ENCODE measurements at regions not wholly inside any gene's neighbourhood (a gene's known extent, or its start where the extent isn't known, plus 50 kb on each side); places are given as distances from the start of the nearest gene placed in this dataset.

DNA sequence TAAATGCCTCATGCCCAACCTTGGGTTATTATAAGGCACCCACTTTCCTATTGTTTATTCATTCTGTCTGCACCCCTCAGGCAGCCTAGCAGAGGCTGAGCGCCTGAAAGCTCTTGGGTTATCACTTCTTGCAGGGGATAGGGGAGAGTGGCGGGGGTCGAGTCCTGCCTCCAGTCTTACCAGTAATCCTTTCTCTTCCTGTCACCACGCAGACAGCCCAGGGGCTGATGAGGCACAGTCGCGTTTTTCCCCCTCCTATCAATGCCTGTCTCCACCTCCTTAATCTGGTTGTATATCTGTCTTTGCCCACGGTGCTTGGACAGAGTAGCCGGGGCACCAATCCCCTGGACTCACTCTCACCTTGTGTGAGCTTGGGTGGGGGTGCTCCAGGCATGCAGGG is 733.1 kb downstream of the MATN1 start:
- no peaks in the 10 kb centered on the region for H3K27me3 ChIP-seq (ENCODE audit: control insufficient read depth, extremely low read depth, insufficient read depth, low read length)
- no peaks in the 10 kb centered on the region for H3K4me1 ChIP-seq (ENCODE audit: control insufficient read depth, extremely low read depth, insufficient read depth, low read length)
- H3K79me2 ChIP-seq (ENCODE audit: control insufficient read depth, insufficient read depth, low read length) = no peaks in the 10 kb centered on the region
- no peak overlapping the region for H3K4me2 ChIP-seq (ENCODE audit: control insufficient read depth, extremely low read depth, insufficient read depth, low read depth, low read length)
- H3K27ac ChIP-seq (ENCODE audit: control insufficient read depth, insufficient read depth, low read length) = no peak overlapping the region
- no peaks in the 10 kb centered on the region for H4K20me1 ChIP-seq (ENCODE audit: control insufficient read depth, extremely low read depth, insufficient read depth, low read length)
- H3K9me1 ChIP-seq (ENCODE audit: control insufficient read depth, extremely low read depth, insufficient read depth, low read length) = no peaks in the 10 kb centered on the region
- H3K36me3 ChIP-seq (ENCODE audit: control insufficient read depth in 2 of 2, extremely low read depth in 1 of 2, insufficient read depth in 2 of 2, low read length in 2 of 2) = no peaks in the 10 kb centered on the region
- no peak overlapping the region for H2AFZ ChIP-seq (ENCODE audit: control insufficient read depth, low read length)
- TF ChIP-seq, protein P1, sequence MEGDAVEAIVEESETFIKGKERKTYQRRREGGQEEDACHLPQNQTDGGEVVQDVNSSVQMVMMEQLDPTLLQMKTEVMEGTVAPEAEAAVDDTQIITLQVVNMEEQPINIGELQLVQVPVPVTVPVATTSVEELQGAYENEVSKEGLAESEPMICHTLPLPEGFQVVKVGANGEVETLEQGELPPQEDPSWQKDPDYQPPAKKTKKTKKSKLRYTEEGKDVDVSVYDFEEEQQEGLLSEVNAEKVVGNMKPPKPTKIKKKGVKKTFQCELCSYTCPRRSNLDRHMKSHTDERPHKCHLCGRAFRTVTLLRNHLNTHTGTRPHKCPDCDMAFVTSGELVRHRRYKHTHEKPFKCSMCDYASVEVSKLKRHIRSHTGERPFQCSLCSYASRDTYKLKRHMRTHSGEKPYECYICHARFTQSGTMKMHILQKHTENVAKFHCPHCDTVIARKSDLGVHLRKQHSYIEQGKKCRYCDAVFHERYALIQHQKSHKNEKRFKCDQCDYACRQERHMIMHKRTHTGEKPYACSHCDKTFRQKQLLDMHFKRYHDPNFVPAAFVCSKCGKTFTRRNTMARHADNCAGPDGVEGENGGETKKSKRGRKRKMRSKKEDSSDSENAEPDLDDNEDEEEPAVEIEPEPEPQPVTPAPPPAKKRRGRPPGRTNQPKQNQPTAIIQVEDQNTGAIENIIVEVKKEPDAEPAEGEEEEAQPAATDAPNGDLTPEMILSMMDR (optimal IDR thresholded peaks at IDR 0.05 in 1 of 3, IDR thresholded peaks at IDR 0.05 in 1 of 3, conservative IDR thresholded peaks at IDR 0.05 in 1 of 3; ENCODE audit: extremely low read depth in 1 of 3, insufficient read depth in 2 of 3, low read length in 3 of 3) = no peak
- DNase-seq (ENCODE audit: low read depth, low spot score) (no peak), FAIRE-seq (no peak)
- H3K9me3 ChIP-seq (ENCODE audit: control insufficient read depth, low read depth, low read length) = no peaks in the 10 kb centered on the region
- dilution Hi-C loops (cut with MboI; ENCODE audit: extremely low pct_ligation_motif_present, low sequenced_read_pairs) = no loop called here
- no peak overlapping the region for H3K4me3 ChIP-seq (ENCODE audit: control insufficient read depth in 2 of 3, extremely low read depth in 1 of 3, insufficient read depth in 2 of 3, low read depth in 1 of 3, low read length in 3 of 3)
- H3K9ac ChIP-seq (ENCODE audit: control insufficient read depth, extremely low read depth, insufficient read depth, low read length) = no peak overlapping the region

DNA sequence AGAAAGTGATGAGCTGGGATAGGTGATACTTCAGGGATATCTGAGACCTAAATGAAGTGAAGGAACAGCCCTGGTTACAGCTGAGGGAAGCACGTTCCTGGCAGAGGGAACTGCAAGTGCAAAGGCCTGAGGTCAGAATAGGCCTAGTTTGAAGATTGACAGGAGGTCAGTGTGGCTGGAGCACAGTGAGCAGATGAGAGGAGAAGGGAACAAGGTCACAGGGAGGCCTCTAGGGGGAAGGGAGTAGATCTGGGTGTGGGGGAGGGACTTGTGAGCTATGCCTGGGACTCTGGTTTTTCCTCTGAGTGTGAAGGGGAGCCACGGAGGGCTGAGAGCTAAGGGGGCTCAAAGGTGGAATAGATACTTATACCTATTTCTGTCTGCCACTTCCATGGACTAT is 736.4 kb downstream of the MATN1 start:
- no peak overlapping the region for H3K4me2 ChIP-seq (ENCODE audit: control insufficient read depth, extremely low read depth, insufficient read depth, low read depth, low read length)
- no peak overlapping the region for H3K9ac ChIP-seq (ENCODE audit: control insufficient read depth, extremely low read depth, insufficient read depth, low read length)
- H3K36me3 ChIP-seq (ENCODE audit: control insufficient read depth in 2 of 2, extremely low read depth in 1 of 2, insufficient read depth in 2 of 2, low read length in 2 of 2) = no peaks in the 10 kb centered on the region
- no peak overlapping the region for H3K4me3 ChIP-seq (ENCODE audit: control insufficient read depth in 2 of 3, extremely low read depth in 1 of 3, insufficient read depth in 2 of 3, low read depth in 1 of 3, low read length in 3 of 3)
- DNase-seq (ENCODE audit: low read depth, low spot score) = no peak
- H3K4me1 ChIP-seq (ENCODE audit: control insufficient read depth, extremely low read depth, insufficient read depth, low read length) = no peaks in the 10 kb centered on the region
- no peak overlapping the region for H2AFZ ChIP-seq (ENCODE audit: control insufficient read depth, low read length)
- H3K9me3 ChIP-seq (ENCODE audit: control insufficient read depth, low read depth, low read length) = no peaks in the 10 kb centered on the region
- FAIRE-seq = no peak
- no peaks in the 10 kb centered on the region for H3K9me1 ChIP-seq (ENCODE audit: control insufficient read depth, extremely low read depth, insufficient read depth, low read length)
- TF ChIP-seq, protein P1 (optimal IDR thresholded peaks at IDR 0.05 in 1 of 3, IDR thresholded peaks at IDR 0.05 in 1 of 3, conservative IDR thresholded peaks at IDR 0.05 in 1 of 3; ENCODE audit: extremely low read depth in 1 of 3, insufficient read depth in 2 of 3, low read length in 3 of 3) = no peak
- TF ChIP-seq EZH2 (IDR thresholded peaks at IDR 0.05; ENCODE audit: low read length) = no peak
- H3K79me2 ChIP-seq (ENCODE audit: control insufficient read depth, insufficient read depth, low read length) = no peaks in the 10 kb centered on the region
- dilution Hi-C loops (cut with MboI; ENCODE audit: extremely low pct_ligation_motif_present, low sequenced_read_pairs) = no loop called here
- no peaks in the 10 kb centered on the region for H4K20me1 ChIP-seq (ENCODE audit: control insufficient read depth, extremely low read depth, insufficient read depth, low read length)
- no peak overlapping the region for H3K27ac ChIP-seq (ENCODE audit: control insufficient read depth, insufficient read depth, low read length)
- H3K27me3 ChIP-seq (ENCODE audit: control insufficient read depth, extremely low read depth, insufficient read depth, low read length) = peaks cover 4% of the 10 kb centered on the region

Measured in keratinocyte (primary cell).